Lower leg skin (tissue), 3 donors: ENCODE measurements at regions not wholly inside any gene's neighbourhood (a gene's known extent, or its start where the extent isn't known, plus 50 kb on each side); places are given as distances from the start of the nearest gene placed in this dataset.

Experiments used
- POLR2A ChIP-seq, 2 donors: fragments of 450-650 bp; IDR thresholded peaks; one replicate each; pipeline ENCODE4 v1.6.1; 2016 to 2017; ENCODE audit warnings: antibody characterized with exemption in 2 of 2, mild to moderate bottlenecking in 1 of 2, moderate library complexity in 1 of 2
- TF ChIP-seq, protein P1 (sequence below), 3 donors: fragments of 450-650 bp; IDR thresholded peaks; one replicate each; pipeline ENCODE4 v1.5.1; 2016; ENCODE audit warnings: antibody characterized with exemption in 3 of 3, mild to moderate bottlenecking in 3 of 3, moderate library complexity in 2 of 3

DNA sequence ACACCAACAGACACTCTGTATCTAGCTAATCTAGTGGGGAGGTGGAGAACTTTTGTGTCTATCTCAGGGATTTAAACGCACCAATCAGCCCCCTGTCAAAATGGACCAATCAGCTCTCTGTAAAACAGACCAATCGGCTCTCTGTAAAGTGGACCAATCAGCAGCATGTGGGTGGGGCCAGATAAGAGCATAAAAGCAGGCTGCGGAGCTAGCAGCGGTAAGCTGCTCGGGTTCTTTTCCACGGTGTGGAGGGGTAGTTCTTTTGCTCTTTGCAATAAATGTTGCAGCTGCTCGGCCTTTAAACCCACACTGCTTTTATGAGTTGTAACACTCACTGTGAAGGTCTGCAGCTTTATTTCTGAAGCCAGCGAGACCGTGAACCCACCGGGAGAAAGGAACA lies 51.3 kb upstream of the FOXI3 start:
- TF ChIP-seq, protein P1, sequence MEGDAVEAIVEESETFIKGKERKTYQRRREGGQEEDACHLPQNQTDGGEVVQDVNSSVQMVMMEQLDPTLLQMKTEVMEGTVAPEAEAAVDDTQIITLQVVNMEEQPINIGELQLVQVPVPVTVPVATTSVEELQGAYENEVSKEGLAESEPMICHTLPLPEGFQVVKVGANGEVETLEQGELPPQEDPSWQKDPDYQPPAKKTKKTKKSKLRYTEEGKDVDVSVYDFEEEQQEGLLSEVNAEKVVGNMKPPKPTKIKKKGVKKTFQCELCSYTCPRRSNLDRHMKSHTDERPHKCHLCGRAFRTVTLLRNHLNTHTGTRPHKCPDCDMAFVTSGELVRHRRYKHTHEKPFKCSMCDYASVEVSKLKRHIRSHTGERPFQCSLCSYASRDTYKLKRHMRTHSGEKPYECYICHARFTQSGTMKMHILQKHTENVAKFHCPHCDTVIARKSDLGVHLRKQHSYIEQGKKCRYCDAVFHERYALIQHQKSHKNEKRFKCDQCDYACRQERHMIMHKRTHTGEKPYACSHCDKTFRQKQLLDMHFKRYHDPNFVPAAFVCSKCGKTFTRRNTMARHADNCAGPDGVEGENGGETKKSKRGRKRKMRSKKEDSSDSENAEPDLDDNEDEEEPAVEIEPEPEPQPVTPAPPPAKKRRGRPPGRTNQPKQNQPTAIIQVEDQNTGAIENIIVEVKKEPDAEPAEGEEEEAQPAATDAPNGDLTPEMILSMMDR (IDR thresholded peaks at IDR 0.05), result no peak
- TF ChIP-seq POLR2A (IDR thresholded peaks at IDR 0.05), result no peak
